Kidney (tissue), 13 donors: ENCODE measurements at regions not wholly inside any gene's neighbourhood (a gene's known extent, or its start where the extent isn't known, plus 50 kb on each side); places are given as distances from the start of the nearest gene placed in this dataset.

ENCODE experiments used
- DNase-seq, 5 donors: peaks; one replicate each; pipeline ENCODE4 v3.0.0-alpha.2; 2013 to 2020
- FAIRE-seq: peaks from 2 replicates; lab custom pipeline; 2012; peaks lifted over from hg19 to GRCh38; lab: Jason Lieb, UNC
- H3K27ac ChIP-seq, 2 donors: one replicate each; pipeline ENCODE4 v1.7.0; 2013; ENCODE audit warnings: low read depth in 2 of 2, low read length in 2 of 2, inconsistent platforms in 1 of 2
- H3K27me3 ChIP-seq: one replicate; pipeline ENCODE4 v1.7.1; 2013; ENCODE audit warnings: low read length, inconsistent platforms; ENCODE audit not compliant: control insufficient read depth, insufficient read depth
- H3K36me3 ChIP-seq, 3 donors: one replicate each; pipeline versions ENCODE4 v1.7.0 to v1.7.1; 2013; ENCODE audit warnings: low read length in 3 of 3, control low read depth in 1 of 3, inconsistent platforms in 1 of 3; ENCODE audit not compliant: insufficient read depth in 3 of 3, control insufficient read depth in 2 of 3
- H3K4me1 ChIP-seq, 3 donors: one replicate each; pipeline versions ENCODE4 v1.7.0 to v1.7.1; 2013; ENCODE audit warnings: low read length in 3 of 3, inconsistent platforms in 1 of 3, low read depth in 1 of 3; ENCODE audit not compliant: control insufficient read depth in 2 of 3, insufficient read depth in 2 of 3
- H3K4me3 ChIP-seq, 3 donors: one replicate each; pipeline versions ENCODE4 v1.7.0 to v1.8.1; 2013; ENCODE audit warnings: low read length in 3 of 3, control low read depth in 1 of 3, inconsistent platforms in 1 of 3
- H3K9ac ChIP-seq, 3 donors: one replicate each; pipeline versions ENCODE4 v1.7.0 to v1.7.1; 2013; ENCODE audit warnings: low read length in 3 of 3, control low read depth in 1 of 3, inconsistent platforms in 1 of 3
- H3K9me3 ChIP-seq, 3 donors: one replicate each; pipeline versions ENCODE4 v1.7.0 to v1.7.1; 2013; ENCODE audit warnings: low read length in 3 of 3, control low read depth in 1 of 3, inconsistent platforms in 1 of 3; ENCODE audit not compliant: control insufficient read depth in 2 of 3, insufficient read depth in 1 of 3
- intact Hi-C: fragments of 100-400 bp; cut with DNase I; formaldehyde crosslinking; loops from one replicate; pipeline ENCODE4 v1.11.1; 2022
- TF ChIP-seq, protein P1 (sequence below): IDR thresholded peaks from 3 replicates; pipeline ENCODE4 v1.5.1; 2012; ENCODE audit warnings: mild to moderate bottlenecking, moderate library complexity, borderline replicate concordance; ENCODE audit not compliant: insufficient read depth; ENCODE audit errors: extremely low read depth
- donor health status: control.
- donor health status: control.
- donor health status: control.
- donor health status: control.
- donor health status: control.
- donor health status: DM: yes; HTN: yes; CAD: no.
- donor health status: Normal renal cell carcinoma (clear cell type).

GRCh38 chr9:25025686-25026085 lies 480.0 kb upstream of the IZUMO3 start:
- Histone ChIP-seq H3K27me3 (no peaks in the 10 kb centered on the region), H3K4me3 (no peak overlapping the region), H3K27ac (no peak overlapping the region), H3K36me3 (no peaks in the 10 kb centered on the region), H3K9me3 (peaks cover 0 to 2% (median 0%) of the 10 kb centered on the region in 3 donors), H3K9ac (no peak overlapping the region), H3K4me1 (no peaks in the 10 kb centered on the region)
- FAIRE-seq = no peak
- intact Hi-C loops = no loop called here
- DNase-seq = peak in 1 of 5 donors; percentile 42
- TF ChIP-seq, protein P1, sequence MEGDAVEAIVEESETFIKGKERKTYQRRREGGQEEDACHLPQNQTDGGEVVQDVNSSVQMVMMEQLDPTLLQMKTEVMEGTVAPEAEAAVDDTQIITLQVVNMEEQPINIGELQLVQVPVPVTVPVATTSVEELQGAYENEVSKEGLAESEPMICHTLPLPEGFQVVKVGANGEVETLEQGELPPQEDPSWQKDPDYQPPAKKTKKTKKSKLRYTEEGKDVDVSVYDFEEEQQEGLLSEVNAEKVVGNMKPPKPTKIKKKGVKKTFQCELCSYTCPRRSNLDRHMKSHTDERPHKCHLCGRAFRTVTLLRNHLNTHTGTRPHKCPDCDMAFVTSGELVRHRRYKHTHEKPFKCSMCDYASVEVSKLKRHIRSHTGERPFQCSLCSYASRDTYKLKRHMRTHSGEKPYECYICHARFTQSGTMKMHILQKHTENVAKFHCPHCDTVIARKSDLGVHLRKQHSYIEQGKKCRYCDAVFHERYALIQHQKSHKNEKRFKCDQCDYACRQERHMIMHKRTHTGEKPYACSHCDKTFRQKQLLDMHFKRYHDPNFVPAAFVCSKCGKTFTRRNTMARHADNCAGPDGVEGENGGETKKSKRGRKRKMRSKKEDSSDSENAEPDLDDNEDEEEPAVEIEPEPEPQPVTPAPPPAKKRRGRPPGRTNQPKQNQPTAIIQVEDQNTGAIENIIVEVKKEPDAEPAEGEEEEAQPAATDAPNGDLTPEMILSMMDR = no peak

DNA sequence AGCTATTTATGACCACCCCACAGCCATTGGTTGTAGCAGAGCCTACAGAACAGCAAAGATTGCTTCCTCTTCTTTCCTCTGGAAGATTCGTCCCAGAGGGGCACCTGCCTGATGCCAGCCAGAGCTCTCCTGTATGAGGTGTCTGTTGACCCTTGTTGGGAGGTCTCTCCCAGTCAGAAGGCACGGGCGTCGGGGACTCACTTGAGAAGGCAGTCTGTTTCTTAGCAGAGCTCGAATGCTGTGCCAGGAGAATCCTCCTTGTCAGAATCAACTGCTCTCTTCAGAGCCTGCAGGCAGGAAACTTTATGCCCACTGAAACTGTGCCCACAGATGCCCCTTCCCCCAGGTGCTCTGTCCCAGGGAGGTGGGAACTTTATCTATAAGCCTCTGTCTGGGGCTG lies 479.5 kb upstream of the IZUMO3 start:
- Histone ChIP-seq H3K9me3 (peaks cover 0 to under 1% (median 0%) of the 10 kb centered on the region in 3 donors), H3K27ac (no peak overlapping the region), H3K4me1 (no peaks in the 10 kb centered on the region), H3K4me3 (no peak overlapping the region), H3K36me3 (no peaks in the 10 kb centered on the region), H3K27me3 (no peaks in the 10 kb centered on the region), H3K9ac (no peak overlapping the region)
- DNase-seq = peak in 1 of 5 donors; percentile 45
- no peak for FAIRE-seq
- intact Hi-C loops = no loop called here
- TF ChIP-seq, protein P1 = no peak

DNA sequence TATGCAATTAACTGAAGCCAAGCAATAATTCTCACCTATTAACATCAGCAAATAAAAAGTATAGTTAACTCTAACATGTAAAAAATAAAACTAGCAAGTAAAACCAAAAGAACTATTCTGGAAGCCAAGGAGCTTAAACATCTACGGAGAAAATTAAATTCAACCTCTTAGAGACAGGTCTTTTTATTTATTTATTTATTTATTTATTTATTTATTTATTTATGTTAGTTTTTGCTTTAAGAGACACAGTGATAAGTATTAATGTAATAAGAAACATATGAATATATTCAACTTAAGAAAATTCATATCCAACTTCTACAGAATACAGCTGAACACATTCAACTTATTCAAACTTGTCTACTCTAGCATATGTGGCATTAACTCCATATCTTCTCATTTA lies 472.1 kb upstream of the IZUMO3 start:
- H3K27me3 ChIP-seq = no peaks in the 10 kb centered on the region
- H3K9me3 ChIP-seq = no peaks in the 10 kb centered on the region
- no peaks in the 10 kb centered on the region for H3K4me1 ChIP-seq
- H3K27ac ChIP-seq = no peak overlapping the region
- H3K4me3 ChIP-seq = no peak overlapping the region
- DNase-seq = no peak
- TF ChIP-seq, protein P1 = no peak
- intact Hi-C loops = no loop called here
- no peaks in the 10 kb centered on the region for H3K36me3 ChIP-seq
- FAIRE-seq = no peak
- no peak overlapping the region for H3K9ac ChIP-seq

DNA sequence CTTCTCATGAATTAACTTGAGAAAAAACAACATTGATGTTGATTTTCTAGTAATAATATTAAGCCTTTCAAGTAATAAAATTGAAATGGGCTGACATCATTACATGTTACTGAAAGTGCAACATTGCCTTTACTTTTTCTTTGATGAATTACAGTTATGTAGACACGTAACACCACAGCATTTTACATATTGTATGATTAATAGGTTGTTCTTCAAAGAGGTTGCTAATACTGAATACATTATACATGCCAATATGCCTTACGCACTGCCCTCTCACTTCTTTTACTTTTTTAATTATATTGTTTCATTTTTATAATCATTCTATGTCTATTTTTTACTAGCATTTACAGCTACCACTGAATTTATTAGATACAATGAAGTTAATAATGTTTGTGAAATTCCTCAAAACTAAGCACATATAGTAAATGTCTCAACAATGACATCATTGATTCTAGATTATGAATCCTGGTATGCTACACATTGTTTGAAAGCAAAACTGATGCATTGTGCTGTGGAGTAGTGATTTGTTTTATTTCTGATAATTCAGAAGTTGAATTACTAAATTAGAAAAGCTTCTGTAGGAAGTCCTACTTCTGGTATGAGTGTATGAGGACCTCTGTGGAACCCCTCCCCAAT lies 464.4 kb upstream of the IZUMO3 start:
- Histone ChIP-seq H3K9me3 (no peaks in the 10 kb centered on the region), H3K27me3 (no peaks in the 10 kb centered on the region), H3K4me3 (no peak overlapping the region), H3K27ac (no peak overlapping the region), H3K36me3 (no peaks in the 10 kb centered on the region), H3K9ac (no peak overlapping the region), H3K4me1 (no peaks in the 10 kb centered on the region)
- DNase-seq (no peak), FAIRE-seq (no peak)
- intact Hi-C loops = no loop called here
- TF ChIP-seq, protein P1 = no peak
